K562 (cell line): ENCODE measurements at regions not wholly inside any gene's neighbourhood (a gene's known extent, or its start where the extent isn't known, plus 50 kb on each side); places are given as distances from the start of the nearest gene placed in this dataset.

ENCODE experiments used
- ATAC-seq: fragments of 200-7000 bp; cut with Tn5 transposase; 3 replicates; pipeline ENCODE4 v1.9.1; 2020; ENCODE audit warnings: moderate library complexity
- BruUV-seq: library from RNA; stranded (reverse); fragments of 400-500 nt; replicated peaks from 2 replicates; lab custom pipeline; 2021; lab: Mats Ljungman, UMichigan
- CTCF ChIA-PET: fragments of 300-600 bp; formaldehyde crosslinking; extraction: SDS; loops from one replicate; lab custom pipeline; 2021; ENCODE audit warnings: low intra/inter-chr PET ratio; lab: Yijun Ruan, JAX
- POLR2A ChIA-PET: fragments of 300-600, 350-650 bp; sonication (Branson Sonifier 250); formaldehyde crosslinking; extraction: SDS; loops from one replicate; lab custom pipeline; 2021; ENCODE audit warnings: antibody characterized with exemption, inconsistent platforms; lab: Yijun Ruan, JAX
- DNase-seq, 4 experiments: peaks; one replicate each; pipeline versions ENCODE4 v3.0.0 to v3.0.0-alpha.2; 2011 to 2018; ENCODE audit warnings: low spot score in 3 of 4, mixed read lengths in 3 of 4; ENCODE audit errors: extremely low read depth in 1 of 4
- FAIRE-seq: peaks from 2 replicates; lab custom pipeline; 2011; peaks lifted over from hg19 to GRCh38; lab: Jason Lieb, UNC
- H2AFZ ChIP-seq: 2 replicates; pipeline ENCODE4 v1.6.0; 2011; ENCODE audit warnings: low read depth, low read length, control low read depth, inconsistent platforms
- H3K27ac ChIP-seq: fragments of 200-600 bp; 3 replicates; pipeline ENCODE4 v1.8.0; 2011; ENCODE audit warnings: low read depth, mild to moderate bottlenecking, control low read depth, inconsistent platforms, low read length, moderate library complexity, mixed read lengths; ENCODE audit errors: extremely low read depth
- H3K27me3 ChIP-seq, 2 experiments: fragments of 300-600 bp in 1 of 2; 2 replicates in 1 of 2; 3 replicates in 1 of 2; pipeline versions ENCODE4 v1.6.0 to v1.8.0; 2011; ENCODE audit warnings: inconsistent platforms in 2 of 2, low read length in 2 of 2, mild to moderate bottlenecking in 1 of 2, mixed read lengths in 1 of 2, moderate library complexity in 1 of 2; ENCODE audit not compliant: control insufficient read depth in 2 of 2, insufficient read depth in 2 of 2
- H3K36me3 ChIP-seq: fragments of 300-600 bp; 3 replicates; pipeline ENCODE4 v1.8.0; 2011; ENCODE audit warnings: mild to moderate bottlenecking, low read length, inconsistent platforms; ENCODE audit not compliant: control insufficient read depth, insufficient read depth
- H3K4me1 ChIP-seq, 2 experiments: fragments of 200-600 bp in 1 of 2; replicated peaks in 1 of 2; 2 replicates in 1 of 2; 3 replicates in 1 of 2; pipeline versions ENCODE4 v1.5.1 to v1.8.0; 2011; ENCODE audit warnings: inconsistent platforms in 2 of 2, low read length in 2 of 2, mild to moderate bottlenecking in 1 of 2, mixed read lengths in 1 of 2, moderate library complexity in 1 of 2; ENCODE audit not compliant: control insufficient read depth in 2 of 2, insufficient read depth in 2 of 2
- H3K4me2 ChIP-seq: 2 replicates; pipeline ENCODE4 v1.6.1; 2011; ENCODE audit warnings: low read length, control low read depth, inconsistent platforms, mixed read lengths; ENCODE audit not compliant: insufficient read depth
- H3K4me3 ChIP-seq: fragments of 200-600 bp; sonication (generic), shearing (Covaris generic); 2 replicates; pipeline ENCODE4 v1.5.1; 2016; ENCODE audit warnings: control low read depth, inconsistent platforms
- H3K79me2 ChIP-seq: fragments of 200-600 bp; 3 replicates; pipeline ENCODE4 v1.8.0; 2011; ENCODE audit warnings: low read length, inconsistent platforms; ENCODE audit not compliant: control insufficient read depth, insufficient read depth
- H3K9ac ChIP-seq, 2 experiments: 2 replicates each; pipeline versions ENCODE4 v1.6.0 to v1.6.1; 2011; ENCODE audit warnings: low read depth in 2 of 2, low read length in 2 of 2, control low read depth in 1 of 2, inconsistent platforms in 1 of 2, mild to moderate bottlenecking in 1 of 2, mixed read lengths in 1 of 2; ENCODE audit not compliant: insufficient read depth in 1 of 2
- H3K9me1 ChIP-seq: one replicate; pipeline ENCODE4 v1.6.0; 2011; ENCODE audit warnings: inconsistent platforms, mild to moderate bottlenecking, low read length, moderate library complexity; ENCODE audit not compliant: control insufficient read depth, insufficient read depth
- H3K9me3 ChIP-seq: replicated peaks from 2 replicates; pipeline ENCODE4 v1.5.1; 2011; ENCODE audit warnings: low read depth, low read length, inconsistent platforms; ENCODE audit not compliant: control insufficient read depth, insufficient read depth
- H4K20me1 ChIP-seq: replicated peaks from 2 replicates; pipeline ENCODE4 v1.6.1; 2011; ENCODE audit warnings: low read length, inconsistent platforms, mixed read lengths; ENCODE audit not compliant: control insufficient read depth, insufficient read depth
- C11orf30 ChIP-seq: fragments of 450-650 bp; IDR thresholded peaks from 2 replicates; pipeline ENCODE4 v1.6.1; 2016; ENCODE audit warnings: low read depth, mild to moderate bottlenecking
- CTCF ChIP-seq, 3 experiments: IDR thresholded peaks in 2 of 3; conservative IDR thresholded peaks in 1 of 3; 2 replicates each; pipeline ENCODE4 v1.5.1; 2011 to 2012; ENCODE audit warnings: low read length in 3 of 3, mild to moderate bottlenecking in 3 of 3, control low read depth in 2 of 3, improper control_type of control experiment in 1 of 3, inconsistent platforms in 1 of 3, low read depth in 1 of 3, mixed read lengths in 1 of 3, moderate library complexity in 1 of 3; ENCODE audit not compliant: insufficient read depth in 2 of 3
- MAFF ChIP-seq: IDR thresholded peaks from 2 replicates; pipeline ENCODE4 v1.6.1; 2012; ENCODE audit warnings: low read length, improper control_type of control experiment
- MAFG ChIP-seq: fragments of 450-650 bp; conservative IDR thresholded peaks from 2 replicates; pipeline ENCODE4 v1.6.1; 2016; ENCODE audit warnings: missing genetic modification characterization, missing compliant biosample characterization
- NFE2L1 ChIP-seq: fragments of 450-650 bp; IDR thresholded peaks from 2 replicates; pipeline ENCODE4 v1.6.1; 2016; ENCODE audit warnings: missing genetic modification characterization, low read depth, mild to moderate bottlenecking, missing compliant biosample characterization, moderate library complexity, borderline replicate concordance
- ZNF316 ChIP-seq: fragments of 450-650 bp; IDR thresholded peaks from 2 replicates; pipeline ENCODE4 v1.6.1; 2016
- WGBS: fragments of 100-300 bp; shearing (Covaris generic); methylation state at CpG from one replicate; pipeline ENCODE4 v1.1.6; 2016; ENCODE audit warnings: low coverage, mixed read lengths; ENCODE audit not compliant: insufficient coverage; ENCODE audit errors: missing lambda C conversion rate; 5-methylcytosine and 5-hydroxymethylcytosine counted together
- in situ Hi-C: fragments of 300-500 bp; cut with MboI; formaldehyde crosslinking; loops from 4 replicates; pipeline ENCODE4 v1.15.0; 2018; ENCODE audit warnings: inconsistent platforms, mixed read lengths
- intact Hi-C: fragments of 100-400 bp; cut with micrococcal nuclease; formaldehyde crosslinking; loops from 2 replicates; pipeline ENCODE4 v1.14.2; 2022
- TF ChIP-seq, protein P1 (sequence below): sonication (generic); formaldehyde crosslinking; IDR thresholded peaks from 2 replicates; pipeline ENCODE4 v1.8.0; 2023; ENCODE audit warnings: missing genetic modification reagents, mild to moderate bottlenecking, borderline replicate concordance

- Histone ChIP-seq H3K4me1 (peaks cover 0 to 22% of the 10 kb centered on the region in 2 experiments; a peak in 2 of 5 replicates), H3K36me3 (no peaks in the 10 kb centered on the region), H4K20me1 (no peaks in the 10 kb centered on the region), H3K9ac (no peak overlapping the region), H3K9me3 (no peaks in the 10 kb centered on the region), H2AFZ (no peak overlapping the region), H3K4me2 (no peak overlapping the region), H3K79me2 (no peaks in the 10 kb centered on the region), H3K4me3 (no peak overlapping the region), H3K27me3 (peaks cover 0 to 21% of the 10 kb centered on the region in 2 experiments; a peak in 2 of 5 replicates), H3K9me1 (no peaks in the 10 kb centered on the region), H3K27ac (no peak overlapping the region)
- ChIA-PET CTCF (no interaction called here), POLR2A (no interaction called here)
- BruUV-seq: no TSS peak
- no peak for DNase-seq
- in situ Hi-C loops: no loop called here
- WGBS: 6% methylated on average over 1 of the region's 1 CpG
- TF ChIP-seq C11orf30 (peak; percentile 43; the same call in 1 of the 2 replicates), NFE2L1 (tag) (peak; percentile 26; the same call in 1 of the 2 replicates), MAFG (peak; percentile 64), MAFF (peak; percentile 16; the same call in 1 of the 2 replicates), ZNF316 (peak; percentile 60), CTCF (IDR thresholded peaks at IDR 0.05 in 2 of 3, conservative IDR thresholded peaks at IDR 0.05 in 1 of 3; ENCODE audit: insufficient read depth in 2 of 3, low read depth in 1 of 3, low read length in 3 of 3) (no peak)
- TF ChIP-seq, protein P1, sequence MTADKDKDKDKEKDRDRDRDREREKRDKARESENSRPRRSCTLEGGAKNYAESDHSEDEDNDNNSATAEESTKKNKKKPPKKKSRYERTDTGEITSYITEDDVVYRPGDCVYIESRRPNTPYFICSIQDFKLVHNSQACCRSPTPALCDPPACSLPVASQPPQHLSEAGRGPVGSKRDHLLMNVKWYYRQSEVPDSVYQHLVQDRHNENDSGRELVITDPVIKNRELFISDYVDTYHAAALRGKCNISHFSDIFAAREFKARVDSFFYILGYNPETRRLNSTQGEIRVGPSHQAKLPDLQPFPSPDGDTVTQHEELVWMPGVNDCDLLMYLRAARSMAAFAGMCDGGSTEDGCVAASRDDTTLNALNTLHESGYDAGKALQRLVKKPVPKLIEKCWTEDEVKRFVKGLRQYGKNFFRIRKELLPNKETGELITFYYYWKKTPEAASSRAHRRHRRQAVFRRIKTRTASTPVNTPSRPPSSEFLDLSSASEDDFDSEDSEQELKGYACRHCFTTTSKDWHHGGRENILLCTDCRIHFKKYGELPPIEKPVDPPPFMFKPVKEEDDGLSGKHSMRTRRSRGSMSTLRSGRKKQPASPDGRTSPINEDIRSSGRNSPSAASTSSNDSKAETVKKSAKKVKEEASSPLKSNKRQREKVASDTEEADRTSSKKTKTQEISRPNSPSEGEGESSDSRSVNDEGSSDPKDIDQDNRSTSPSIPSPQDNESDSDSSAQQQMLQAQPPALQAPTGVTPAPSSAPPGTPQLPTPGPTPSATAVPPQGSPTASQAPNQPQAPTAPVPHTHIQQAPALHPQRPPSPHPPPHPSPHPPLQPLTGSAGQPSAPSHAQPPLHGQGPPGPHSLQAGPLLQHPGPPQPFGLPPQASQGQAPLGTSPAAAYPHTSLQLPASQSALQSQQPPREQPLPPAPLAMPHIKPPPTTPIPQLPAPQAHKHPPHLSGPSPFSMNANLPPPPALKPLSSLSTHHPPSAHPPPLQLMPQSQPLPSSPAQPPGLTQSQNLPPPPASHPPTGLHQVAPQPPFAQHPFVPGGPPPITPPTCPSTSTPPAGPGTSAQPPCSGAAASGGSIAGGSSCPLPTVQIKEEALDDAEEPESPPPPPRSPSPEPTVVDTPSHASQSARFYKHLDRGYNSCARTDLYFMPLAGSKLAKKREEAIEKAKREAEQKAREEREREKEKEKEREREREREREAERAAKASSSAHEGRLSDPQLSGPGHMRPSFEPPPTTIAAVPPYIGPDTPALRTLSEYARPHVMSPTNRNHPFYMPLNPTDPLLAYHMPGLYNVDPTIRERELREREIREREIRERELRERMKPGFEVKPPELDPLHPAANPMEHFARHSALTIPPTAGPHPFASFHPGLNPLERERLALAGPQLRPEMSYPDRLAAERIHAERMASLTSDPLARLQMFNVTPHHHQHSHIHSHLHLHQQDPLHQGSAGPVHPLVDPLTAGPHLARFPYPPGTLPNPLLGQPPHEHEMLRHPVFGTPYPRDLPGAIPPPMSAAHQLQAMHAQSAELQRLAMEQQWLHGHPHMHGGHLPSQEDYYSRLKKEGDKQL: no peak
- ATAC-seq: no peak
- no peak for FAIRE-seq
- intact Hi-C loops: no loop called here
Measured at GRCh38 chr17:68131456-68131855, 95.9 kb downstream of the KPNA2 start.
